IMR-90 (cell line): ENCODE measurements at regions not wholly inside any gene's neighbourhood (a gene's known extent, or its start where the extent isn't known, plus 50 kb on each side); places are given as distances from the start of the nearest gene placed in this dataset.

ENCODE experiments used
- ATAC-seq: fragments of 200-7000 bp; cut with Tn5 transposase; 2 replicates; pipeline ENCODE4 v1.9.1; 2020; ENCODE audit warnings: low read depth, mild to moderate bottlenecking, moderate library complexity
- BruUV-seq: library from RNA; stranded (reverse); fragments of 400-500 nt; replicated peaks from 2 replicates; lab custom pipeline; 2021; lab: Mats Ljungman, UMichigan
- CTCF ChIA-PET: fragments of 300-600 bp; formaldehyde crosslinking; extraction: SDS; loops from one replicate; lab custom pipeline; 2021; ENCODE audit warnings: antibody characterized with exemption; lab: Yijun Ruan, JAX
- POLR2A ChIA-PET: fragments of 300-600 bp; sonication (Branson Sonifier 250); formaldehyde crosslinking; loops from one replicate; lab custom pipeline; 2022; ENCODE audit warnings: antibody characterized with exemption; ENCODE audit not compliant: unreplicated experiment; lab: Charles Lee
- DNase-seq: peaks from one replicate; pipeline ENCODE4 v3.0.0; 2013
- H2AFZ ChIP-seq: replicated peaks from 2 replicates; pipeline ENCODE3; 2013; ENCODE audit warnings: low read length, mild to moderate bottlenecking; ENCODE audit not compliant: poor library complexity
- H2AK5ac ChIP-seq: 2 replicates; pipeline ENCODE4 v1.6.1; 2013; ENCODE audit warnings: low read depth, low read length, inconsistent platforms
- H2AK9ac ChIP-seq: replicated peaks from 2 replicates; pipeline ENCODE3; 2013; ENCODE audit warnings: mild to moderate bottlenecking, low read depth, low read length, moderate library complexity; ENCODE audit not compliant: poor library complexity
- H2BK120ac ChIP-seq: 2 replicates; pipeline ENCODE4 v1.6.1; 2013; ENCODE audit warnings: low read depth, low read length, inconsistent platforms
- H2BK15ac ChIP-seq: 3 replicates; pipeline ENCODE4 v1.6.1; 2013; ENCODE audit warnings: low read depth, low read length, inconsistent platforms
- H2BK20ac ChIP-seq: 2 replicates; pipeline ENCODE4 v1.6.1; 2013; ENCODE audit warnings: low read depth, mild to moderate bottlenecking, inconsistent platforms, low read length, moderate library complexity
- H2BK5ac ChIP-seq: 2 replicates; pipeline ENCODE4 v1.6.1; 2013; ENCODE audit warnings: mild to moderate bottlenecking, low read depth, low read length, inconsistent platforms; ENCODE audit not compliant: poor library complexity, severe bottlenecking
- H3K14ac ChIP-seq: replicated peaks from 2 replicates; pipeline ENCODE4 v1.6.1; 2013; ENCODE audit warnings: low read depth, low read length, inconsistent platforms
- H3K18ac ChIP-seq: 2 replicates; pipeline ENCODE4 v1.6.1; 2013; ENCODE audit warnings: low read depth, low read length, control low read depth
- H3K23ac ChIP-seq: 2 replicates; pipeline ENCODE4 v1.6.1; 2013; ENCODE audit warnings: low read depth, low read length, inconsistent platforms
- H3K27ac ChIP-seq: 2 replicates; pipeline ENCODE4 v1.5.1; 2013; ENCODE audit warnings: mild to moderate bottlenecking, control low read depth, low read length; ENCODE audit not compliant: insufficient read depth
- H3K27me3 ChIP-seq: 2 replicates; pipeline ENCODE4 v1.6.1; 2013; ENCODE audit warnings: low read length; ENCODE audit not compliant: control insufficient read depth, insufficient read depth
- H3K36me3 ChIP-seq: 2 replicates; pipeline ENCODE4 v1.6.1; 2013; ENCODE audit warnings: low read length, mixed read lengths; ENCODE audit not compliant: control insufficient read depth, insufficient read depth
- H3K4ac ChIP-seq: 2 replicates; pipeline ENCODE4 v1.6.1; 2013; ENCODE audit warnings: low read depth, low read length, inconsistent platforms
- H3K4me1 ChIP-seq: 2 replicates; pipeline ENCODE4 v1.6.1; 2013; ENCODE audit warnings: low read length, mixed read lengths; ENCODE audit not compliant: control insufficient read depth, insufficient read depth
- H3K4me2 ChIP-seq: 2 replicates; pipeline ENCODE4 v1.6.1; 2013; ENCODE audit warnings: low read depth, mild to moderate bottlenecking, control low read depth, low read length, moderate library complexity
- H3K4me3 ChIP-seq: 2 replicates; pipeline ENCODE4 v1.5.1; 2013; ENCODE audit warnings: low read depth, mild to moderate bottlenecking, control low read depth, low read length, moderate library complexity; ENCODE audit not compliant: insufficient read depth
- H3K56ac ChIP-seq: 2 replicates; pipeline ENCODE4 v1.6.1; 2013; ENCODE audit warnings: low read length, inconsistent platforms; ENCODE audit not compliant: insufficient read depth; ENCODE audit errors: extremely low read depth
- H3K79me1 ChIP-seq, 2 experiments: 2 replicates each; pipeline ENCODE4 v1.6.1; 2013; ENCODE audit warnings: low read length in 2 of 2, inconsistent platforms in 1 of 2, low read depth in 1 of 2
- H3K9ac ChIP-seq: 2 replicates; pipeline ENCODE4 v1.6.1; 2013; ENCODE audit warnings: low read depth, low read length, control low read depth
- H3K9me1 ChIP-seq: 2 replicates; pipeline ENCODE4 v1.6.1; 2013; ENCODE audit warnings: low read length, inconsistent platforms; ENCODE audit not compliant: insufficient read depth
- H3K9me3 ChIP-seq: 2 replicates; pipeline ENCODE4 v1.6.1; 2013; ENCODE audit warnings: low read length; ENCODE audit not compliant: control insufficient read depth, insufficient read depth
- H4K20me1 ChIP-seq: 2 replicates; pipeline ENCODE4 v1.6.1; 2013; ENCODE audit warnings: low read length, inconsistent platforms; ENCODE audit not compliant: insufficient read depth
- H4K5ac ChIP-seq: 2 replicates; pipeline ENCODE4 v1.6.1; 2013; ENCODE audit warnings: mild to moderate bottlenecking, low read depth, low read length, control low read depth
- H4K8ac ChIP-seq, 2 experiments: 2 replicates each; pipeline ENCODE4 v1.6.1; 2013; ENCODE audit warnings: low read depth in 2 of 2, low read length in 2 of 2, control low read depth in 1 of 2, inconsistent platforms in 1 of 2
- H4K91ac ChIP-seq: 2 replicates; pipeline ENCODE4 v1.6.1; 2013; ENCODE audit warnings: low read depth, low read length, inconsistent platforms; ENCODE audit not compliant: insufficient read depth
- BHLHE40 ChIP-seq: fragments of 150-350 bp; IDR thresholded peaks from 2 replicates; pipeline ENCODE4 v1.6.1; 2016; ENCODE audit warnings: mild to moderate bottlenecking, low read depth, low read length
- CEBPB ChIP-seq: IDR thresholded peaks from 2 replicates; pipeline ENCODE4 v1.6.1; 2012; ENCODE audit warnings: low read depth, low read length, improper control_type of control experiment
- CHD1 ChIP-seq: IDR thresholded peaks from 2 replicates; pipeline ENCODE4 v1.6.1; 2012; ENCODE audit warnings: low read depth, low read length, improper control_type of control experiment
- FOS ChIP-seq: fragments of 150-350 bp; IDR thresholded peaks from 2 replicates; pipeline ENCODE4 v1.6.1; 2016; ENCODE audit warnings: low read depth, low read length
- MAFK ChIP-seq: IDR thresholded peaks from 2 replicates; pipeline ENCODE4 v1.6.1; 2012; ENCODE audit warnings: low read depth, low read length, improper control_type of control experiment
- MAZ ChIP-seq: IDR thresholded peaks from 2 replicates; pipeline ENCODE4 v1.6.1; 2012; ENCODE audit warnings: low read depth, mild to moderate bottlenecking, low read length, improper control_type of control experiment, moderate library complexity, borderline replicate concordance
- MXI1 ChIP-seq: IDR thresholded peaks from 2 replicates; pipeline ENCODE4 v1.6.1; 2012; ENCODE audit warnings: low read depth, mild to moderate bottlenecking, low read length, moderate library complexity, borderline replicate concordance
- NFE2L2 ChIP-seq: fragments of 150-350 bp; IDR thresholded peaks from 2 replicates; pipeline ENCODE4 v1.6.1; 2016; ENCODE audit warnings: low read depth, mild to moderate bottlenecking, low read length
- POLR2A ChIP-seq: IDR thresholded peaks from 2 replicates; pipeline ENCODE4 v1.6.1; 2012; ENCODE audit warnings: mild to moderate bottlenecking, low read depth, low read length
- RAD21 ChIP-seq: IDR thresholded peaks from 2 replicates; pipeline ENCODE4 v1.6.1; 2012; ENCODE audit warnings: low read length, improper control_type of control experiment
- RCOR1 ChIP-seq: IDR thresholded peaks from 2 replicates; pipeline ENCODE4 v1.6.1; 2012; ENCODE audit warnings: mild to moderate bottlenecking, low read length, improper control_type of control experiment; ENCODE audit not compliant: insufficient replicate concordance
- RFX5 ChIP-seq: IDR thresholded peaks from 2 replicates; pipeline ENCODE4 v1.8.0; 2012; ENCODE audit warnings: low read depth, mild to moderate bottlenecking, low read length, moderate library complexity
- SMC3 ChIP-seq: fragments of 150-350 bp; IDR thresholded peaks from 2 replicates; pipeline ENCODE4 v1.6.1; 2016; ENCODE audit warnings: low read depth, mild to moderate bottlenecking, antibody characterized with exemption, low read length, moderate library complexity
- USF2 ChIP-seq: fragments of 150-350 bp; IDR thresholded peaks from 2 replicates; pipeline ENCODE4 v1.6.1; 2017; ENCODE audit warnings: mild to moderate bottlenecking, antibody characterized with exemption, low read length, low read depth
- whole genome bisulfite sequencing, 2 experiments: methylation state at CpG; one replicate each; pipeline versions ENCODE4 v1.1.5 to v1.1.7; 2013; ENCODE audit warnings: missing lambda C conversion rate in 2 of 2; ENCODE audit not compliant: insufficient read length in 1 of 2; ENCODE audit errors: extremely low coverage in 2 of 2; 5-methylcytosine and 5-hydroxymethylcytosine counted together
- dilution Hi-C: fragments of 300-500 bp; cut with HindIII; formaldehyde crosslinking; loops from one replicate; pipeline ENCODE4 v1.14.3; 2018; ENCODE audit warnings: low sequenced_read_pairs; ENCODE audit not compliant: unreplicated experiment
- in situ Hi-C: fragments of 300-500 bp; cut with MboI; formaldehyde crosslinking; loops from 3 replicates; pipeline ENCODE4 v1.14.3; 2019; ENCODE audit warnings: low sequenced_read_pairs, inconsistent platforms, mixed read lengths
- intact Hi-C: fragments of 100-400 bp; cut with micrococcal nuclease; formaldehyde crosslinking; loops from 2 replicates; pipeline ENCODE4 v1.10.0; 2022
- TF ChIP-seq, protein P1 (sequence below): fragments of 150-350 bp; IDR thresholded peaks from 2 replicates; pipeline ENCODE4 v1.6.1; 2016; ENCODE audit warnings: low read depth, mild to moderate bottlenecking, low read length, moderate library complexity, borderline replicate concordance
- TF ChIP-seq, protein P2 (sequence below): conservative IDR thresholded peaks from 2 replicates; pipeline ENCODE4 v1.5.1; 2012; ENCODE audit warnings: mild to moderate bottlenecking, low read depth, low read length, improper control_type of control experiment

GRCh38 chr13:99809926-99810325 lies 161.6 kb downstream of the ZIC5 start:
- BruUV-seq = no TSS peak
- dilution Hi-C loops = no loop called here

More at GRCh38 chr13:99809926-99810325, 161.6 kb downstream of the ZIC5 start:
- no peaks in the 10 kb centered on the region for H3K9me3 ChIP-seq
- no peak overlapping the region for H4K5ac ChIP-seq
- DNase-seq (no peak), ATAC-seq (no peak)
- no peak overlapping the region for H3K9ac ChIP-seq
- H3K4me3 ChIP-seq = no peak overlapping the region
- no peak overlapping the region for H4K8ac ChIP-seq
- H2AK9ac ChIP-seq = no peak overlapping the region
- H3K79me1 ChIP-seq = no peaks in the 10 kb centered on the region
- CTCF ChIA-PET = no interaction called here
- no peak overlapping the region for H2BK5ac ChIP-seq
- H4K91ac ChIP-seq = no peak overlapping the region
- no peak overlapping the region for H3K4ac ChIP-seq
- no CpG with 5 or more reads among the region's 4 CpGs for WGBS, 2 experiments
- no peak overlapping the region for H2AFZ ChIP-seq
- H3K27me3 ChIP-seq = no peaks in the 10 kb centered on the region; the same call in 1 of the 2 replicates
- H3K4me1 ChIP-seq = no peaks in the 10 kb centered on the region
- POLR2A ChIA-PET = interaction anchor here (0.6 kb wide), 1 partner anchor 195 kb away, joined by 3 read pairs; no protein-coding TSS in a partner anchor
- TF ChIP-seq, protein P1, sequence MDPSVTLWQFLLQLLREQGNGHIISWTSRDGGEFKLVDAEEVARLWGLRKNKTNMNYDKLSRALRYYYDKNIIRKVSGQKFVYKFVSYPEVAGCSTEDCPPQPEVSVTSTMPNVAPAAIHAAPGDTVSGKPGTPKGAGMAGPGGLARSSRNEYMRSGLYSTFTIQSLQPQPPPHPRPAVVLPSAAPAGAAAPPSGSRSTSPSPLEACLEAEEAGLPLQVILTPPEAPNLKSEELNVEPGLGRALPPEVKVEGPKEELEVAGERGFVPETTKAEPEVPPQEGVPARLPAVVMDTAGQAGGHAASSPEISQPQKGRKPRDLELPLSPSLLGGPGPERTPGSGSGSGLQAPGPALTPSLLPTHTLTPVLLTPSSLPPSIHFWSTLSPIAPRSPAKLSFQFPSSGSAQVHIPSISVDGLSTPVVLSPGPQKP = no peak
- TF ChIP-seq POLR2A = no peak
- no peak for TF ChIP-seq CEBPB
- TF ChIP-seq RAD21 = no peak
- TF ChIP-seq FOS = no peak
- TF ChIP-seq BHLHE40 = no peak
- no peak for TF ChIP-seq CHD1
- no peak for TF ChIP-seq MXI1
- no peak for TF ChIP-seq RFX5
- TF ChIP-seq NFE2L2 = no peak
- no peak for TF ChIP-seq MAFK
- TF ChIP-seq, protein P2, sequence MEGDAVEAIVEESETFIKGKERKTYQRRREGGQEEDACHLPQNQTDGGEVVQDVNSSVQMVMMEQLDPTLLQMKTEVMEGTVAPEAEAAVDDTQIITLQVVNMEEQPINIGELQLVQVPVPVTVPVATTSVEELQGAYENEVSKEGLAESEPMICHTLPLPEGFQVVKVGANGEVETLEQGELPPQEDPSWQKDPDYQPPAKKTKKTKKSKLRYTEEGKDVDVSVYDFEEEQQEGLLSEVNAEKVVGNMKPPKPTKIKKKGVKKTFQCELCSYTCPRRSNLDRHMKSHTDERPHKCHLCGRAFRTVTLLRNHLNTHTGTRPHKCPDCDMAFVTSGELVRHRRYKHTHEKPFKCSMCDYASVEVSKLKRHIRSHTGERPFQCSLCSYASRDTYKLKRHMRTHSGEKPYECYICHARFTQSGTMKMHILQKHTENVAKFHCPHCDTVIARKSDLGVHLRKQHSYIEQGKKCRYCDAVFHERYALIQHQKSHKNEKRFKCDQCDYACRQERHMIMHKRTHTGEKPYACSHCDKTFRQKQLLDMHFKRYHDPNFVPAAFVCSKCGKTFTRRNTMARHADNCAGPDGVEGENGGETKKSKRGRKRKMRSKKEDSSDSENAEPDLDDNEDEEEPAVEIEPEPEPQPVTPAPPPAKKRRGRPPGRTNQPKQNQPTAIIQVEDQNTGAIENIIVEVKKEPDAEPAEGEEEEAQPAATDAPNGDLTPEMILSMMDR = no peak
- no peak for TF ChIP-seq USF2
- TF ChIP-seq RCOR1 = no peak
- no peak for TF ChIP-seq MAZ
- TF ChIP-seq SMC3 = no peak
- H3K9me1 ChIP-seq = no peaks in the 10 kb centered on the region; the same call in 1 of the 2 replicates
- H2BK20ac ChIP-seq = no peak overlapping the region
- no peak overlapping the region for H3K56ac ChIP-seq
- H3K23ac ChIP-seq = no peak overlapping the region
- in situ Hi-C loops (no loop called here), intact Hi-C loops (loop anchor here (10.0 kb wide), 1 partner anchor 365 kb away; no protein-coding TSS in a partner anchor)
- no peak overlapping the region for H3K27ac ChIP-seq
- no peak overlapping the region for H2BK120ac ChIP-seq
- H3K36me3 ChIP-seq = no peaks in the 10 kb centered on the region
- H3K14ac ChIP-seq = no peak overlapping the region
- no peaks in the 10 kb centered on the region for H4K20me1 ChIP-seq
- no peak overlapping the region for H2AK5ac ChIP-seq
- H3K18ac ChIP-seq = no peak overlapping the region
- no peak overlapping the region for H2BK15ac ChIP-seq
- no peak overlapping the region for H3K4me2 ChIP-seq
